C1 segment of cervical spinal cord (tissue), 14 donors: ENCODE measurements at regions not wholly inside any gene's neighbourhood (a gene's known extent, or its start where the extent isn't known, plus 50 kb on each side); places are given as distances from the start of the nearest gene placed in this dataset.
A peak's percentile ranks its signal among the peaks of the same experiment; 100 is the strongest.
"Not testable (repeated sequence)": the region's sequence is repeated elsewhere in the genome, so short reads cannot be mapped to it uniquely, and the experiment has no call there.

ENCODE experiments used
- DNase-seq, 14 donors: peaks; one replicate each; lab custom pipeline; 2025; lab: John Stamatoyannopoulos, UW

GRCh38 chr6:86738078-86738477, 199.2 kb upstream of the HTR1E start:
- DNase-seq: no peak

- DNase-seq: not testable (repeated sequence)
These were observed 205.7 kb upstream of the HTR1E start for GRCh38 chr6:86731631-86732030.

GRCh38 chr6:86730772-86731171, 206.6 kb upstream of the HTR1E start:
- not testable (repeated sequence) for DNase-seq

- no peak for DNase-seq
These were observed 207.1 kb upstream of the HTR1E start for GRCh38 chr6:86730216-86730615.

GRCh38 chr6:86728976-86729375, 208.4 kb upstream of the HTR1E start:
- DNase-seq: no peak

- DNase-seq: no peak
These were observed 212.6 kb upstream of the HTR1E start for GRCh38 chr6:86724695-86725094.

- DNase-seq: no peak
These were observed 213.6 kb upstream of the HTR1E start for GRCh38 chr6:86723729-86724128.

- no peak for DNase-seq
These were observed 214.2 kb upstream of the HTR1E start for GRCh38 chr6:86723151-86723550.

GRCh38 chr6:86722131-86722530, 215.2 kb upstream of the HTR1E start:
- DNase-seq: no peak

- no peak for DNase-seq
These were observed 221.7 kb upstream of the HTR1E start for GRCh38 chr6:86715676-86716075.

- no peak for DNase-seq
These were observed 225.3 kb upstream of the HTR1E start for GRCh38 chr6:86712039-86712438.

GRCh38 chr6:86707545-86708120, 229.7 kb upstream of the HTR1E start:
- DNase-seq: peak in 1 of 14 donors; percentile 77

GRCh38 chr6:86706449-86706848, 230.9 kb upstream of the HTR1E start:
- no peak for DNase-seq

GRCh38 chr6:86701228-86701627, 236.1 kb upstream of the HTR1E start:
- not testable (repeated sequence) for DNase-seq

GRCh38 chr6:86686496-86686895, 250.8 kb upstream of the HTR1E start:
- DNase-seq: no peak

GRCh38 chr6:86685230-86685797, 252.0 kb upstream of the HTR1E start:
- DNase-seq: no peak

GRCh38 chr6:86683132-86683908, 254.0 kb upstream of the HTR1E start:
- no peak for DNase-seq

- DNase-seq: no peak
These were observed 255.0 kb upstream of the HTR1E start for GRCh38 chr6:86682297-86682696.

GRCh38 chr6:86681140-86681539, 256.2 kb upstream of the HTR1E start:
- DNase-seq: not testable (repeated sequence)

GRCh38 chr6:86672125-86672524, 265.2 kb upstream of the HTR1E start:
- DNase-seq: not testable (repeated sequence)

- no peak for DNase-seq
These were observed 280.1 kb upstream of the HTR1E start for GRCh38 chr6:86657192-86657591.

- no peak for DNase-seq
These were observed 308.2 kb upstream of the HTR1E start for GRCh38 chr6:86629123-86629522.

- no peak for DNase-seq
These were observed 317.9 kb upstream of the HTR1E start for GRCh38 chr6:86619428-86619827.
